HG03520 (cell line): ENCODE measurements at regions not wholly inside any gene's neighbourhood (a gene's known extent, or its start where the extent isn't known, plus 50 kb on each side); places are given as distances from the start of the nearest gene placed in this dataset.
"Not testable (repeated sequence)": the region's sequence is repeated elsewhere in the genome, so short reads cannot be mapped to it uniquely, and the experiment has no call there.

Experiments
- ATAC-seq: cut with Tn5 transposase; IDR thresholded peaks from one replicate; pipeline ENCODE4 v1.9.1; 2021; ENCODE audit warnings: mild to moderate bottlenecking, moderate library complexity; ENCODE audit not compliant: unreplicated experiment

GRCh38 chr10:107544706-107545520 is 380.4 kb upstream of the SORCS1 start:
- ATAC-seq = no peak

GRCh38 chr10:107542607-107543006 is 378.1 kb upstream of the SORCS1 start:
- no peak for ATAC-seq

- ATAC-seq = no peak
Measured at GRCh38 chr10:107542016-107542415, 377.5 kb upstream of the SORCS1 start.

GRCh38 chr10:107540981-107541380 is 376.5 kb upstream of the SORCS1 start:
- no peak for ATAC-seq

GRCh38 chr10:107529350-107529749 is 364.8 kb upstream of the SORCS1 start:
- ATAC-seq = no peak

GRCh38 chr10:107520348-107520747 is 355.8 kb upstream of the SORCS1 start:
- ATAC-seq = no peak

GRCh38 chr10:107517811-107518210 is 353.3 kb upstream of the SORCS1 start:
- no peak for ATAC-seq

- no peak for ATAC-seq
Measured at GRCh38 chr10:107516349-107516748, 351.8 kb upstream of the SORCS1 start.

GRCh38 chr10:107504011-107504410 is 339.5 kb upstream of the SORCS1 start:
- ATAC-seq = not testable (repeated sequence)

- ATAC-seq = no peak
Measured at GRCh38 chr10:107502229-107502985, 337.9 kb upstream of the SORCS1 start.

- no peak for ATAC-seq
Measured at GRCh38 chr10:107498983-107499382, 334.5 kb upstream of the SORCS1 start.

GRCh38 chr10:107497024-107497423 is 332.5 kb upstream of the SORCS1 start:
- no peak for ATAC-seq

GRCh38 chr10:107496594-107496993 is 332.1 kb upstream of the SORCS1 start:
- no peak for ATAC-seq

GRCh38 chr10:107492389-107492788 is 327.9 kb upstream of the SORCS1 start:
- ATAC-seq = no peak

GRCh38 chr10:107490389-107490788 is 325.9 kb upstream of the SORCS1 start:
- ATAC-seq = no peak

- ATAC-seq = no peak
Measured at GRCh38 chr10:107487284-107487683, 322.8 kb upstream of the SORCS1 start.

GRCh38 chr10:107485019-107485418 is 320.5 kb upstream of the SORCS1 start:
- ATAC-seq = no peak

- no peak for ATAC-seq
Measured at GRCh38 chr10:107481881-107482280, 317.4 kb upstream of the SORCS1 start.

GRCh38 chr10:107481224-107481623 is 316.7 kb upstream of the SORCS1 start:
- no peak for ATAC-seq

GRCh38 chr10:107480781-107481180 is 316.3 kb upstream of the SORCS1 start:
- no peak for ATAC-seq

GRCh38 chr10:107477266-107477665 is 312.8 kb upstream of the SORCS1 start:
- ATAC-seq = no peak

GRCh38 chr10:107476408-107476807 is 311.9 kb upstream of the SORCS1 start:
- ATAC-seq = no peak
